Upper lobe of right lung (tissue), 1 donor: ENCODE measurements at regions not wholly inside any gene's neighbourhood (a gene's known extent, or its start where the extent isn't known, plus 50 kb on each side); places are given as distances from the start of the nearest gene placed in this dataset.

Experiments
- ATAC-seq: fragments of 200-7000 bp; cut with Tn5 transposase; one replicate; pipeline ENCODE4 v1.9.1; 2020; ENCODE audit warnings: mild to moderate bottlenecking, moderate library complexity
- DNase-seq: peaks from one replicate; pipeline ENCODE4 v3.0.0-alpha.2; 2020
- H3K27ac ChIP-seq: fragments of 200-600 bp; one replicate; pipeline ENCODE4 v1.8.0; 2022
- H3K27me3 ChIP-seq: fragments of 200-600 bp; one replicate; pipeline ENCODE4 v1.8.0; 2022; ENCODE audit warnings: mild to moderate bottlenecking
- H3K36me3 ChIP-seq: fragments of 200-600 bp; one replicate; pipeline ENCODE4 v1.8.0; 2022
- H3K4me1 ChIP-seq: fragments of 200-600 bp; one replicate; pipeline ENCODE4 v1.8.0; 2022
- H3K4me3 ChIP-seq: fragments of 200-600 bp; one replicate; pipeline ENCODE4 v1.8.0; 2022; ENCODE audit warnings: mild to moderate bottlenecking
- H3K9me3 ChIP-seq: fragments of 200-600 bp; one replicate; pipeline ENCODE4 v1.8.0; 2022
- intact Hi-C: fragments of 100-400 bp; cut with DNase I; formaldehyde crosslinking; loops from one replicate; pipeline ENCODE4 v1.11.0; 2022
- TF ChIP-seq, protein P1 (sequence below): fragments of 200-600 bp; IDR thresholded peaks from one replicate; pipeline ENCODE4 v1.8.0; 2022; ENCODE audit warnings: antibody characterized with exemption
- donor health status: DM: no; HTN: yes; CAD: no; lungs with severe emphysema.

DNA sequence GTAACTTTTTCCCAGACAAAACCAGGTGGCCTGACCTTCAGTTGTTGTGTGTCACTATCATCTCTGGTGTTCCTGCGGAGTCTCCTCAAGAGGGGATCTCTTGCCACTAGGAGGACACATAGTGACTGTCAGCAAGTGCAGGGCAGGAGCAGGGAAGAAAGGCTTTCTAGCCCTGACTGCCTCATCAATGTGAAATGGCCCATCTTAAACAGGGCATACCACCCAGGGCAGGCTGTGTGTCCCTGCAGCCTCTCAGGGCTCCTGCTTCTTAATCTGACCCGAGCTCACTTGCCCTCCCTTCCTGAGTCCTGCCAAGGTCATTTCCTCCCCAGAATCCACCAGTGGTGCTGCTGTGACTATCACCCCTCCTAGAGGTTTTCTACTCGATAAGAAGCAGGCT, 57.4 kb upstream of the SIMC1 start:
- ATAC-seq (no peak), DNase-seq (no peak)
- TF ChIP-seq, protein P1, sequence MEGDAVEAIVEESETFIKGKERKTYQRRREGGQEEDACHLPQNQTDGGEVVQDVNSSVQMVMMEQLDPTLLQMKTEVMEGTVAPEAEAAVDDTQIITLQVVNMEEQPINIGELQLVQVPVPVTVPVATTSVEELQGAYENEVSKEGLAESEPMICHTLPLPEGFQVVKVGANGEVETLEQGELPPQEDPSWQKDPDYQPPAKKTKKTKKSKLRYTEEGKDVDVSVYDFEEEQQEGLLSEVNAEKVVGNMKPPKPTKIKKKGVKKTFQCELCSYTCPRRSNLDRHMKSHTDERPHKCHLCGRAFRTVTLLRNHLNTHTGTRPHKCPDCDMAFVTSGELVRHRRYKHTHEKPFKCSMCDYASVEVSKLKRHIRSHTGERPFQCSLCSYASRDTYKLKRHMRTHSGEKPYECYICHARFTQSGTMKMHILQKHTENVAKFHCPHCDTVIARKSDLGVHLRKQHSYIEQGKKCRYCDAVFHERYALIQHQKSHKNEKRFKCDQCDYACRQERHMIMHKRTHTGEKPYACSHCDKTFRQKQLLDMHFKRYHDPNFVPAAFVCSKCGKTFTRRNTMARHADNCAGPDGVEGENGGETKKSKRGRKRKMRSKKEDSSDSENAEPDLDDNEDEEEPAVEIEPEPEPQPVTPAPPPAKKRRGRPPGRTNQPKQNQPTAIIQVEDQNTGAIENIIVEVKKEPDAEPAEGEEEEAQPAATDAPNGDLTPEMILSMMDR, result no peak
- Histone ChIP-seq H3K4me1 (no peaks in the 10 kb centered on the region), H3K27me3 (peaks cover 9% of the 10 kb centered on the region), H3K36me3 (no peaks in the 10 kb centered on the region), H3K9me3 (no peaks in the 10 kb centered on the region), H3K4me3 (no peak overlapping the region), H3K27ac (no peak overlapping the region)
- intact Hi-C loops, result no loop called here

- intact Hi-C loops, result no loop called here
- H3K4me3 ChIP-seq, result no peak overlapping the region
- H3K4me1 ChIP-seq, result no peaks in the 10 kb centered on the region
- DNase-seq, result no peak
- H3K9me3 ChIP-seq, result no peaks in the 10 kb centered on the region
- H3K27me3 ChIP-seq, result peaks cover 9% of the 10 kb centered on the region
- TF ChIP-seq, protein P1, result no peak
- no peaks in the 10 kb centered on the region for H3K36me3 ChIP-seq
- no peak for ATAC-seq
- no peak overlapping the region for H3K27ac ChIP-seq
Observed at GRCh38 chr5:176181271-176181855, 56.9 kb upstream of the SIMC1 start.

DNA sequence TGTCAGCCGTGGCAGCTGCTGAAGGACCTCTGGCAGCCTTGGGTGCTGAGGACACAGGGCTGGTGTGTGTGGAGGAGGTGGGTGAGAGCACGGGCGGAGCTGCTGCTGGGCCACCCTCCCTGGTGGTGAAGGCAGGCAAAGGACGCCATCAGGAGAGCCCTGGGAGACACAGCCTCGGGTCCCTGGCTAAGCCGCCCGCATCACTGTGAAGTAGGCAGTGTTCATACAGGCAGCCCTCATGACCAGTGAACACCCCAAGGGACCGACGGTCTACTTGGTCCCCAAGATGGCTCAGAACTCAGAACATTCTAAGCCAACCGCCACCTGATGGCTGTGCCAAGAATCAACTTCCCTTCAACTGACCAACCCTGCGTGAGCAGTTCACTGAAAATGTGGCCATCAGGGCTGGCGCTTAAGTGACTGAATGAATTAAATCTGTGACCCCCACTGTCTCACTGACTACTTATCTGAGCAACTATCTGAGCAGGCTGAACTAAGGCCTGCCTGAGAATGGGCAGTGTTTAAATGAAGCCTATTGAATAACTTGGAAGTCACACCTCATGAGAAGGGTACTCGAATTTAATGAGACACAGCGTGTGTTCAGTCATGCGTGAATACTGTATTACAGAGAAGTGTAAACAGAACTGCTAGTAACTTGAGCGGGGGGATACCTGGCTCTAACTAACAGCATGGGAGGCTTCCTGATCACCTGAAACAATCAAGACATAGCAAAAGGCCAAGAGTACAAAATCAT, 54.7 kb upstream of the SIMC1 start:
- ATAC-seq, result no peak
- H3K27ac ChIP-seq, result no peak overlapping the region
- no peaks in the 10 kb centered on the region for H3K36me3 ChIP-seq
- H3K4me1 ChIP-seq, result no peaks in the 10 kb centered on the region
- intact Hi-C loops, result no loop called here
- H3K27me3 ChIP-seq, result peaks cover 9% of the 10 kb centered on the region
- H3K9me3 ChIP-seq, result no peaks in the 10 kb centered on the region
- no peak for DNase-seq
- TF ChIP-seq, protein P1, result no peak
- no peak overlapping the region for H3K4me3 ChIP-seq

GRCh38 chr5:176184608-176185132, 53.6 kb upstream of the SIMC1 start:
- intact Hi-C loops, result no loop called here
- H3K4me3 ChIP-seq, result no peak overlapping the region

DNA sequence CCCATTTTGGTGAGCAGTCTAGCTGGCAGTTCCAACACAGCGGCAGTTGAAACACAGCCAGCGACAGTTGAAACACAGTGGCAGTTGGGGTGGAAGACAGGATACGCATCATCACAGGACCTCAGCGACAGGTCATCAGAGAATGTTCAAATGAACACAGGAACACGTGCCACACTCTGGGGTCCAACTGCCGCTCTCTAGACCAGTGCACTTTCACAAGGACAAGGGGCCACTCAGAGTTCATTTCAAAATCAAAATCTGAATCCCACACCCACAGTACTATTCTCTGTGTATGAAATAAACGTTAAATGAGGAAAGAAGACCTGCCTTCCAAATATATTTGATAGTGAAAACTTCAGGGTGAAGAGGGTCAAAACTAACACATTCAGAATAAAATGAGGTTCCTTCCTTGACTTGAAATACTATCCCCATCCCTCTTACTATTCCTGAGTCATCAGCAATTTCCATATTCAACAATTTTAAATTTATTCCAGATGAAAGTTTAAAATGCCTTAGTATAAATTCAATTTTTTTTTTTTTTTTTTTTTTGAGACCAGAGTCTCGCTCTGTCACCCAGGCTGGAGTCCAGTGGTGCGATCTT, 53.0 kb upstream of the SIMC1 start:
- TF ChIP-seq, protein P1, result no peak
- no peak for DNase-seq
- intact Hi-C loops, result no loop called here

More at GRCh38 chr5:176184608-176185132, 53.6 kb upstream of the SIMC1 start:
- Histone ChIP-seq H3K27me3 (peaks cover 9% of the 10 kb centered on the region), H3K36me3 (no peaks in the 10 kb centered on the region), H3K27ac (no peak overlapping the region), H3K9me3 (no peaks in the 10 kb centered on the region), H3K4me1 (no peaks in the 10 kb centered on the region)
- TF ChIP-seq, protein P1, result no peak
- ATAC-seq, result no peak
- no peak for DNase-seq

More for the DNA sequence above, 53.0 kb upstream of the SIMC1 start:
- peaks cover 9% of the 10 kb centered on the region for H3K27me3 ChIP-seq
- no peaks in the 10 kb centered on the region for H3K4me1 ChIP-seq
- ATAC-seq, result no peak
- no peaks in the 10 kb centered on the region for H3K9me3 ChIP-seq
- H3K4me3 ChIP-seq, result no peak overlapping the region
- H3K27ac ChIP-seq, result no peak overlapping the region
- no peaks in the 10 kb centered on the region for H3K36me3 ChIP-seq
